Stimulated activated naive B cell treated with anti-CD40 and anti-IgM and Interleukin-4, amounts not matched to agents 10 μg/mL and 1 μg/mL and 100 μg/mL, for 72 hours (primary cell): ENCODE measurements at regions not wholly inside any gene's neighbourhood (a gene's known extent, or its start where the extent isn't known, plus 50 kb on each side); places are given as distances from the start of the nearest gene placed in this dataset.
"Not testable (repeated sequence)": the region's sequence is repeated elsewhere in the genome, so short reads cannot be mapped to it uniquely, and the experiment has no call there.

Source experiments
- ATAC-seq, 2 donors: fragments of 150-1000 bp; cut with Tn5 transposase; replicated peaks; 2 replicates each; pipeline ENCODE4 v1.10.0; 2021; ENCODE audit warnings: moderate library complexity in 1 of 2
- DNase-seq: peaks from one replicate; pipeline ENCODE4 v3.0.0; 2021
- H3K27ac Mint-ChIP-seq: one replicate; pipeline ENCODE4 v1.8.0; 2022; ENCODE audit warnings: mild to moderate bottlenecking, mixed read lengths
- H3K27me3 Mint-ChIP-seq, 2 donors: one replicate each; pipeline ENCODE4 v1.8.0; 2022; ENCODE audit warnings: mixed read lengths in 2 of 2
- H3K36me3 Mint-ChIP-seq, 2 donors: one replicate each; pipeline ENCODE4 v1.8.0; 2022; ENCODE audit warnings: mixed read lengths in 2 of 2, mild to moderate bottlenecking in 1 of 2
- H3K4me1 Mint-ChIP-seq, 2 donors: one replicate each; pipeline ENCODE4 v1.8.0; 2022; ENCODE audit warnings: mixed read lengths in 2 of 2, mild to moderate bottlenecking in 1 of 2
- H3K4me3 Mint-ChIP-seq, 2 donors: one replicate each; pipeline ENCODE4 v1.8.0; 2022; ENCODE audit warnings: mild to moderate bottlenecking in 2 of 2, mixed read lengths in 2 of 2, moderate library complexity in 1 of 2
- H3K9me3 Mint-ChIP-seq, 2 donors: one replicate each; pipeline ENCODE4 v1.8.0; 2022; ENCODE audit warnings: mixed read lengths in 2 of 2, mild to moderate bottlenecking in 1 of 2

- Mint-ChIP-seq H3K9me3 (peaks cover 0 to 3% of the 10 kb centered on the region in 2 donors), H3K27ac (no peak overlapping the region), H3K36me3 (no peaks in the 10 kb centered on the region), H3K4me1 (no peaks in the 10 kb centered on the region), H3K4me3 (no peak overlapping the region), H3K27me3 (peaks cover 31 to 43% of the 10 kb centered on the region in 2 donors)
- DNase-seq (no peak), ATAC-seq (no peak)
These were observed 72.4 kb upstream of the NPAS2 start for GRCh38 chr2:100747551-100747950.

- ATAC-seq (no peak), DNase-seq (no peak)
- no peak overlapping the region for H3K27ac Mint-ChIP-seq
- peaks cover 31 to 48% of the 10 kb centered on the region in 2 donors for H3K27me3 Mint-ChIP-seq
- no peak overlapping the region for H3K4me3 Mint-ChIP-seq
- H3K9me3 Mint-ChIP-seq, result peaks cover 0 to 3% of the 10 kb centered on the region in 2 donors
- H3K4me1 Mint-ChIP-seq, result no peaks in the 10 kb centered on the region
- no peaks in the 10 kb centered on the region for H3K36me3 Mint-ChIP-seq
These were observed 71.8 kb upstream of the NPAS2 start for GRCh38 chr2:100747996-100748615.

DNA sequence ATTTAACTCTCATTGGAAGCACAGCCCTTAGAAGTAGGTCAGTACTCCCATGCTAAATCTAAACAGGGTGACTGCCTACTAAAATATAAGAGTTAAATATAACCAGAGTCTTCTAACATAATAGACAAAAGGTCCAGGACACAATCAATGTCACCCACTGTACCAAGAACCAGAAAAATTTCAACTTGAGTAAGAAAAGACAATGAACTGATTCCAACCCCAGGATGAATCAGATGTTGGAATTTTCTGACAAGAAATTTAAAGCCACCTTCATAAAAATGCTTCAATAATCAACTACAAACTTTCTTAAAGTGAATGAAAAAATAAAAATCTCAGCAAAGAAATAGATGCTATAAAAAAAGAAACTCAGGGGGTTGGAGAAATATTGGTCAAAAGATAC, 71.3 kb upstream of the NPAS2 start:
- Mint-ChIP-seq H3K9me3 (peaks cover 0 to 3% of the 10 kb centered on the region in 2 donors), H3K27ac (no peak overlapping the region), H3K4me3 (no peak overlapping the region), H3K36me3 (no peaks in the 10 kb centered on the region), H3K27me3 (peaks cover 31 to 54% of the 10 kb centered on the region in 2 donors), H3K4me1 (no peaks in the 10 kb centered on the region)
- no peak for DNase-seq
- ATAC-seq, result no peak

DNA sequence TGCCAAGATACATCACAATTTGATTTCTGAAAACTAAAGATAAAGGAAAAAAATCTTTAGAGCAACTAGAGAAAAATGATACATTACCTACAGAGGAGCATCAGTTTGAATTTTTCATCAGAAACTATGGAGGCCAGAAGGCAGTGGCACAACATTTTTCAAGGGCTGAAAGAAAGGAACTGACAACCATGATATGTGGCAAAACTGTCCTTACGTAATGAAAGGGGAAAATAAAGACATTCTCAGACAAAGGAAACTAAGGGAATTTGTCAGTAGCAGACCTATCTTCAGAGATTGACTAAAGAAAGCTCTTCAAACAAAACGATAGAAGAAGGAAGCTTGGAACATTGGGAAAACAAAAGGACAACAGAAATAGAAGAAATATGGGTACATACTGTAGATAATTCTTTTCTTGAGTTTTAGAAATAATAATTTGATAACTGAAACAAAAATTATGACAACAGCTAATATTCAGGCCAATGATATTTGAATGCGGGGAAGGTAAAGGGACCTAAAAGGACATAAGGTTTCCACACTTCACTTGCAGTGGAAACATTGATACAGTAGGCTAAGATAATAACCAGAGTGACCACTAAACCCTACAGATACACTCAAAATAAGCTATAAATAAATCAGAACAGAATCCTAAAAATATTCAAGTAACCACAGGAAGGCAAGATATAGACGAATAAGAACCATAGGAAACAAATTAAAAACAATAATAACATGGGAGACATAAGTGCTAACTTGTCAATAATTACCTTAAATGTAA, 70.0 kb upstream of the NPAS2 start:
- Mint-ChIP-seq H3K9me3 (peaks cover 0 to 3% of the 10 kb centered on the region in 2 donors), H3K4me3 (no peak overlapping the region), H3K27me3 (peaks cover 20 to 55% of the 10 kb centered on the region in 2 donors), H3K4me1 (no peaks in the 10 kb centered on the region), H3K27ac (no peak overlapping the region), H3K36me3 (no peaks in the 10 kb centered on the region)
- DNase-seq, result no peak
- ATAC-seq, result no peak

DNA sequence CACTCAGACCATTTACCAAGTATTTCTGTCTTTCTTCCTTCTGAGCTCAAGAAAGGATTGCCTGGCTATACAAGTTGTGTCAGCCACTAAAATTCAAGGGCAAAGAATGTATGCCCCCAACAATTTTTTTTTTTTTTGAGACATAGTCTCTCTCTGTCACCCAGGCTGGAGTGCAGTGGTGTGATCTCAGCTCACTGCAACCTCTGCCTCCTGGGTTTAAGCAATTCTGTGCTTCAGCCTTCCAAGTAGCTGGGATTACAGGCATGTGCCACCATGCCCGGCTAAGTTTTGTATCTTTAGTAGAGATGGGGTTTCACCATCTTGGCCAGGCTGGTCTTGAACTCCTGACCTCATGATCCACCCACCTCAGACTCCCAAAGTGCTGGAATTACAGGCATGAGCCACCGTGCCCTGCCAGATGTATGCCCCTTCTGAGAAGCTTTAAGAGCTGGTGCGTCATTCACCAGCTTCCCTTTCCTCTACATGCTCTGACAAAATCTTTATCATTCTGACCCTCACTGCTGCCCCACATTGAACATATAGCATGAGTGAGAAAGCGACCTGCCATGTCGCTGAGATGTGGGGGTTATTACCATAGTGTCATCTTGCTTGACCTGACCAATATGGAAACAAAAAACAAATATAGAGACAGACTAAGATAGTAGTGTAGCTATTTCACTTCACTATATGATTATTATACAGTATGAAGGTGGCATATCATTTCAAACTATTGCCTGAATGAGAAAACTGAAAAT, 67.9 kb upstream of the NPAS2 start:
- H3K27me3 Mint-ChIP-seq, result peaks cover 21 to 48% of the 10 kb centered on the region in 2 donors
- ATAC-seq, H3K27ac Mint-ChIP-seq: not testable (repeated sequence)

GRCh38 chr2:100752628-100753333, 67.2 kb upstream of the NPAS2 start:
- no peak for ATAC-seq
- no peak for DNase-seq
- Mint-ChIP-seq H3K27me3 (peaks cover 16 to 45% of the 10 kb centered on the region in 2 donors), H3K36me3 (no peaks in the 10 kb centered on the region), H3K4me3 (no peak overlapping the region), H3K27ac (no peak overlapping the region), H3K4me1 (no peaks in the 10 kb centered on the region), H3K9me3 (peaks cover 0 to 7% of the 10 kb centered on the region in 2 donors)

More for the DNA sequence above, 67.9 kb upstream of the NPAS2 start:
- H3K4me1 Mint-ChIP-seq, H3K36me3 Mint-ChIP-seq, DNase-seq, H3K9me3 Mint-ChIP-seq, H3K4me3 Mint-ChIP-seq: not testable (repeated sequence)

DNA sequence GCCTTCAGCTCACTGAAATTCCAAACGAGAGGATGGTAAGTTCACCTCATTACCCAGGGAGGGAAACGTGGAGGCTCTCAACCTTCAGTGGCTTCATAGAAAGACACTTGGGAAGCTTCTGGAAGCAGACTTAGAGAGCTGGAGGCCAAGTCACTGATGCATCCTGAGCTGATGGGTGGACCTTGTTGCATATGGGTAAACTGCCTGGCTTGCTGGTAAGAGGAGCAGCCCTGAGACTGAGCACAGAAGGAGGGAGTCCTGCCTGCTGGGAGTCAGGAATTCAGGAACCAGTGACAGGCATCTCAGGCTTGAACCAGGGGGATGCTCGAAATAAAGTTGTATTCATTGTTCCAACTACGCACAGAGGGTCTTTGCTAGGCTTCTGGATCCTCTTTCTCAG, 66.5 kb upstream of the NPAS2 start:
- Mint-ChIP-seq H3K27me3 (peaks cover 12 to 40% of the 10 kb centered on the region in 2 donors), H3K27ac (no peak overlapping the region), H3K4me1 (no peaks in the 10 kb centered on the region), H3K36me3 (no peaks in the 10 kb centered on the region), H3K4me3 (no peak overlapping the region), H3K9me3 (peaks cover 0 to 7% of the 10 kb centered on the region in 2 donors)
- ATAC-seq (no peak), DNase-seq (no peak)

DNA sequence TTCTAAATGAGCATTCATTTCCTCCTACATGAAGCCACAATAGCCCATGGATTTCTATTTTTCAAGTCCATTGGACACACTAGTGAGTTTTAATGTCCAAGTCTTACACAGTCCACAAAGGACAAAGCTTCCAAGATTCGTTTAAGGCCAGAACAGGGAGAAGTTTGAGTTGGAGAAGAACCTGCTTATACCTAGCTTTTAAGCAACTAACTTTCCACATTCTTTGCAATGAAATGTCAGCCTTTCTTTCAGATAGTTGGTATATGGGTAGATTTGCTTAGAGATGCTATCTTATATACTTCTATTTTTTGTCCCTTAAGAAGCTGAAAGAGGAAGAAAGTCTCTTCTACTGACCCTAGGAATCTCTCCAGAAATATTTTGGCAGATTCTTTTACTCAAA, 66.1 kb upstream of the NPAS2 start:
- Mint-ChIP-seq H3K36me3 (no peaks in the 10 kb centered on the region), H3K4me3 (no peak overlapping the region), H3K27me3 (peaks cover 16 to 38% of the 10 kb centered on the region in 2 donors), H3K27ac (no peak overlapping the region), H3K4me1 (no peaks in the 10 kb centered on the region), H3K9me3 (peaks cover 2 to 10% of the 10 kb centered on the region in 2 donors)
- ATAC-seq (no peak), DNase-seq (no peak)

- no peak overlapping the region for H3K4me3 Mint-ChIP-seq
- ATAC-seq (no peak), DNase-seq (no peak)
- no peak overlapping the region for H3K27ac Mint-ChIP-seq
- H3K4me1 Mint-ChIP-seq, result no peaks in the 10 kb centered on the region
- peaks cover 2 to 11% of the 10 kb centered on the region in 2 donors for H3K9me3 Mint-ChIP-seq
- no peaks in the 10 kb centered on the region for H3K36me3 Mint-ChIP-seq
- peaks cover 16 to 29% of the 10 kb centered on the region in 2 donors for H3K27me3 Mint-ChIP-seq
These were observed 65.0 kb upstream of the NPAS2 start for GRCh38 chr2:100754951-100755350.

- H3K4me1 Mint-ChIP-seq, result no peaks in the 10 kb centered on the region
- no peak overlapping the region for H3K4me3 Mint-ChIP-seq
- ATAC-seq (no peak), DNase-seq (no peak)
- H3K9me3 Mint-ChIP-seq, result peaks cover 2 to 10% of the 10 kb centered on the region in 2 donors
- H3K27ac Mint-ChIP-seq, result no peak overlapping the region
- H3K27me3 Mint-ChIP-seq, result peaks cover 16 to 29% of the 10 kb centered on the region in 2 donors
- no peaks in the 10 kb centered on the region for H3K36me3 Mint-ChIP-seq
These were observed 64.5 kb upstream of the NPAS2 start for GRCh38 chr2:100755441-100755840.

- peaks cover 9 to 30% of the 10 kb centered on the region in 2 donors for H3K27me3 Mint-ChIP-seq
- H3K36me3 Mint-ChIP-seq, result no peaks in the 10 kb centered on the region
- H3K9me3 Mint-ChIP-seq, result peaks cover 2 to 8% of the 10 kb centered on the region in 2 donors
- DNase-seq (no peak), ATAC-seq (no peak)
- H3K4me1 Mint-ChIP-seq, result no peaks in the 10 kb centered on the region
- H3K27ac Mint-ChIP-seq, result no peak overlapping the region
- no peak overlapping the region for H3K4me3 Mint-ChIP-seq
These were observed 63.2 kb upstream of the NPAS2 start for GRCh38 chr2:100756704-100757103.

DNA sequence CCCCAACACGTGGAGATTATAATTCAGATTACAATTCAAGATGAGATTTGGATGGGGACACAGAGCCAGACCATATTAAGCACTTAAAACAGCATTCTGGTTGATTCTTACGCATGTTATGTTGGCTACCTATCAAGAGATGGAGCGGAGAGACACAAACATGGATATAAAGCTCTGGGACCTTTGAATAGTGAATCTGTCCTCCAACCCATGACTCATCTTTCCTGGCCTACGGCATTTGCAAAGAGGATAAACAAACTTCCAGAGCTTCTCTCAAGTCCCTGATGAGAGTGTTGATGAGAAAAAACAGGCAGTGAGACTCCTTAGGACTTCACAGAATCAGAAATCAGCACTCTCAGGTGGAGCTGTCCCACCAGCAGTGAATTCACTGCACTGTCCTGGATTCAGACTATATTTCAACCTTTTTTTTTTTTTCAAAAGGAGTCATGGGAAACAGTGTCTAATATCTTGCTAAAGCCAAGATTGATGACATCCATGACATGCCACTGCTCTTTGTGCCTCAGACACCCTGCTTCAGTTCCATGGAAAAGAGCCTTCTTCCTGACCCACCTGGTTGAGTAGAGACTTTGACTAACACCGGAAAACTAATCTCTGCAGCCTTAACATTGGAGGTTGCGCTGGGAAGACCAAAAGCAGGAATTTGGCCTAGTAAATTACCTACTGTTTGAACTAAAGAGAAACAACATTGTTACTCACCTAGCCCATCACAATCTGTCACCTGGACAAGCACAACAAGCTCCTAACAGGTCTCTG, 62.1 kb upstream of the NPAS2 start:
- peaks cover 2 to 8% of the 10 kb centered on the region in 2 donors for H3K9me3 Mint-ChIP-seq
- no peaks in the 10 kb centered on the region for H3K4me1 Mint-ChIP-seq
- ATAC-seq (no peak), DNase-seq (no peak)
- H3K27me3 Mint-ChIP-seq, result peaks cover 18 to 29% of the 10 kb centered on the region in 2 donors
- H3K36me3 Mint-ChIP-seq, result no peaks in the 10 kb centered on the region
- no peak overlapping the region for H3K27ac Mint-ChIP-seq
- H3K4me3 Mint-ChIP-seq, result no peak overlapping the region

GRCh38 chr2:100759901-100760300, 60.0 kb upstream of the NPAS2 start:
- peaks cover 2 to 8% of the 10 kb centered on the region in 2 donors for H3K9me3 Mint-ChIP-seq
- no peak overlapping the region for H3K4me3 Mint-ChIP-seq
- H3K4me1 Mint-ChIP-seq, result no peaks in the 10 kb centered on the region
- ATAC-seq (no peak), DNase-seq (no peak)
- H3K27ac Mint-ChIP-seq, result no peak overlapping the region
- peaks cover 24 to 35% of the 10 kb centered on the region in 2 donors for H3K27me3 Mint-ChIP-seq
- no peaks in the 10 kb centered on the region for H3K36me3 Mint-ChIP-seq
